Peyer's patch (tissue), 4 donors: ENCODE measurements at regions not wholly inside any gene's neighbourhood (a gene's known extent, or its start where the extent isn't known, plus 50 kb on each side); places are given as distances from the start of the nearest gene placed in this dataset.

ENCODE experiments used
- CTCF ChIP-seq, 6 experiments: fragments of 450-650 bp in 4 of 6; fragments of 200-600 bp in 2 of 6; sonication (generic) in 1 of 6; IDR thresholded peaks; one replicate each; pipeline ENCODE4 v1.5.1; 2017 to 2019; ENCODE audit warnings: antibody characterized with exemption in 6 of 6, mild to moderate bottlenecking in 3 of 6, moderate library complexity in 1 of 6
- POLR2A ChIP-seq, 2 donors: fragments of 450-650 bp; IDR thresholded peaks; one replicate each; pipeline ENCODE4 v1.5.1; 2017; ENCODE audit warnings: antibody characterized with exemption in 2 of 2, mild to moderate bottlenecking in 2 of 2, moderate library complexity in 2 of 2

DNA sequence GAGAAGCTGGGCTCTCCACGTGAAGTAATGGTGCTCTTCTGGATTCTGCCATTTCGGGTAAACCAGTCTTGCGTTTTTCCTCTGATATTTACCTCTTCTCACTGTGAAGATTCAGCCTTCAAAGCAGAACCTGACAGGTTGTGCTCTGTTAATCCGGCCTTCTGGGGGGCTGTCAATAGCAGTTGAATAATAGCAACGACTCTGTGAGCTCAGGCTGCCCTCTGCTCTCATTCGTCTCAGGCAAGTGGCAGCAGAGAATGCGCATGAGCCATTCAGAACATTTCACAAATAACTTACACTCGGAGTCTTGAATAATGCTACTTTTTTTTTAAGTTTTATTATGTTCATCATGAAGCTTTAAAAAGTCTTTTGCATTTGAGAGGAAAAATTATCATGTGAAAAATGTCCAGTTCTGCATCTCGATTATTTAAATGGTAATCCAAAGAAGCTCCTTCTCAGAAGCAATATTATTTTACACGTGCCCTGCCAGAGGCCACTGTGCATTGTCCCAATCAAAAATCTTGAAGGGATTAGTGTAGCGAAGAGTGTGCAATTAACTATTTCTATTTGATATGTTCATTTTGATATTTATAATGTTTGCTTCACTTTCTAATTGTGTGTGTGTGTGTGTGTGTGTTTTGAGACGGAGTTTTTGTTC, 354.2 kb upstream of the FAT1 start:
- TF ChIP-seq CTCF (IDR thresholded peaks at IDR 0.05) (no peak), POLR2A (IDR thresholded peaks at IDR 0.05) (no peak)
